Right lobe of liver (tissue), 6 donors: ENCODE measurements at regions not wholly inside any gene's neighbourhood (a gene's known extent, or its start where the extent isn't known, plus 50 kb on each side); places are given as distances from the start of the nearest gene placed in this dataset.

Experiments
- ATAC-seq, 4 donors: fragments of 200-7000 bp; cut with Tn5 transposase; one replicate each; pipeline ENCODE4 v1.9.1; 2020; ENCODE audit warnings: mild to moderate bottlenecking in 4 of 4, moderate library complexity in 4 of 4
- DNase-seq, 3 donors: peaks; one replicate each; pipeline ENCODE4 v3.0.0-alpha.2; 2020
- H3K27ac ChIP-seq, 3 donors: fragments of 200-600 bp; one replicate each; pipeline ENCODE4 v1.8.0; 2022
- H3K27me3 ChIP-seq, 2 donors: fragments of 200-600 bp; one replicate each; pipeline ENCODE4 v1.8.0; 2022
- H3K36me3 ChIP-seq, 4 donors: fragments of 200-600 bp; sonication (generic) in 1 of 4; one replicate each; pipeline versions ENCODE4 v1.5.1 to v1.8.0; 2017 to 2022; ENCODE audit warnings: control low read depth in 1 of 4
- H3K4me1 ChIP-seq, 4 donors: fragments of 200-600 bp; sonication (generic) in 1 of 4; one replicate each; pipeline versions ENCODE4 v1.5.1 to v1.8.0; 2017 to 2022; ENCODE audit warnings: control low read depth in 1 of 4
- H3K4me3 ChIP-seq, 3 donors: fragments of 200-600 bp; one replicate each; pipeline ENCODE4 v1.8.0; 2022
- H3K9me3 ChIP-seq, 4 donors: fragments of 200-600 bp; sonication (generic) in 1 of 4; one replicate each; pipeline versions ENCODE4 v1.5.1 to v1.8.0; 2017 to 2022; ENCODE audit warnings: control low read depth in 1 of 4
- POLR2A ChIP-seq: fragments of 450-650 bp; IDR thresholded peaks from one replicate; pipeline ENCODE4 v1.6.1; 2017; ENCODE audit warnings: antibody characterized with exemption, mild to moderate bottlenecking
- WGBS: methylation state at CpG from one replicate; pipeline ENCODE4 v1.1.6; 2018; ENCODE audit warnings: low coverage, low lambda C conversion rate; ENCODE audit not compliant: insufficient coverage; ENCODE audit errors: missing lambda C conversion rate; 5-methylcytosine and 5-hydroxymethylcytosine counted together
- intact Hi-C, 2 donors: fragments of 100-400 bp; cut with DNase I; formaldehyde crosslinking; loops; one replicate each; pipeline versions ENCODE4 v1.11.2 to v1.14.1; 2022
- TF ChIP-seq, protein P1 (sequence below), 4 donors: fragments of 200-600 bp in 3 of 4; fragments of 450-650 bp in 1 of 4; IDR thresholded peaks; one replicate each; pipeline versions ENCODE4 v1.5.1 to v1.8.0; 2016 to 2022; ENCODE audit warnings: antibody characterized with exemption in 4 of 4, mild to moderate bottlenecking in 2 of 4
- donor health status: DM: no; HTN: yes; CAD: no.
- donor health status: DM: no; HTN: no; CAD: no.
- donor health status: DM: no; HTN: no; CAD: no.
- donor health status: DM: no; HTN: yes; CAD: no.
- donor health status: DM: no; HTN: yes; CAD: no.

DNA sequence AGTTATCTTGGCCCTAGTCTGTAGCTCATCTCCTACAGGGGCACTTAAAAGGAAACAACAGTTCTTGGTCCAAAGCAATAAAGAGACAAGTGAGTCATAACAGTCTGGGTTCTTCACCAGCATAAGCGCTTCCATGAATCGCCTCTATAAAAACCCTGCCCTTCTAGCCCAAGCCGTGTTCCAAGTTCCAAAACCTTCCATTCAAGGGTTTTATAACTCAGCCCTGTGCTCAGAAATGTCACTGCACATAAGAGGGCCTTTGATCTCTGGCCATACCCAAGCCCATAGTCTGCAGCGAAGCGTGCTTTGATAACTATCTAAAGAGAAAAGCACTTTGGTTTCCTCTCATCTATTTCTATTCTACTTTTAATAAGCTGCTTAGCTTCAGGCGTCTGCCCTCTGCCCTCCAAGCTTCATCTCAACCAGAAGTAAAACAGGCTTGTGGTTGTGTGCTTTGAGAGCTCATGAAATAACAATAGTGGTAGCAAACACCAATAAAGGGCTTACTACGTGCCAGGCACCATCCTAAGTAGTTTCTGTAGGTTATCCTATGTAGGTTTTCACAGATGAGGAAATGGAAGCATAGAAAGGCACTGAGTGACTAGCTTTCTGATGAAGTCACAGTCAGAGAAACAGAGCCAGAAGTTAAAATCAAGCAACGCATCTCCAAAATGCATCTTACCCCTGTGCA lies 64.0 kb upstream of the AKAP13 start:
- Histone ChIP-seq H3K4me3 (no peak overlapping the region), H3K9me3 (no peaks in the 10 kb centered on the region), H3K4me1 (no peaks in the 10 kb centered on the region), H3K36me3 (no peaks in the 10 kb centered on the region), H3K27ac (no peak overlapping the region), H3K27me3 (no peaks in the 10 kb centered on the region)
- no peak for TF ChIP-seq POLR2A
- TF ChIP-seq, protein P1, sequence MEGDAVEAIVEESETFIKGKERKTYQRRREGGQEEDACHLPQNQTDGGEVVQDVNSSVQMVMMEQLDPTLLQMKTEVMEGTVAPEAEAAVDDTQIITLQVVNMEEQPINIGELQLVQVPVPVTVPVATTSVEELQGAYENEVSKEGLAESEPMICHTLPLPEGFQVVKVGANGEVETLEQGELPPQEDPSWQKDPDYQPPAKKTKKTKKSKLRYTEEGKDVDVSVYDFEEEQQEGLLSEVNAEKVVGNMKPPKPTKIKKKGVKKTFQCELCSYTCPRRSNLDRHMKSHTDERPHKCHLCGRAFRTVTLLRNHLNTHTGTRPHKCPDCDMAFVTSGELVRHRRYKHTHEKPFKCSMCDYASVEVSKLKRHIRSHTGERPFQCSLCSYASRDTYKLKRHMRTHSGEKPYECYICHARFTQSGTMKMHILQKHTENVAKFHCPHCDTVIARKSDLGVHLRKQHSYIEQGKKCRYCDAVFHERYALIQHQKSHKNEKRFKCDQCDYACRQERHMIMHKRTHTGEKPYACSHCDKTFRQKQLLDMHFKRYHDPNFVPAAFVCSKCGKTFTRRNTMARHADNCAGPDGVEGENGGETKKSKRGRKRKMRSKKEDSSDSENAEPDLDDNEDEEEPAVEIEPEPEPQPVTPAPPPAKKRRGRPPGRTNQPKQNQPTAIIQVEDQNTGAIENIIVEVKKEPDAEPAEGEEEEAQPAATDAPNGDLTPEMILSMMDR (IDR thresholded peaks at IDR 0.05), result no peak
- DNase-seq (no peak), ATAC-seq (no peak)
- WGBS, result 54% methylated on average over 7 of the region's 8 CpGs
- intact Hi-C loops, result no loop called here

DNA sequence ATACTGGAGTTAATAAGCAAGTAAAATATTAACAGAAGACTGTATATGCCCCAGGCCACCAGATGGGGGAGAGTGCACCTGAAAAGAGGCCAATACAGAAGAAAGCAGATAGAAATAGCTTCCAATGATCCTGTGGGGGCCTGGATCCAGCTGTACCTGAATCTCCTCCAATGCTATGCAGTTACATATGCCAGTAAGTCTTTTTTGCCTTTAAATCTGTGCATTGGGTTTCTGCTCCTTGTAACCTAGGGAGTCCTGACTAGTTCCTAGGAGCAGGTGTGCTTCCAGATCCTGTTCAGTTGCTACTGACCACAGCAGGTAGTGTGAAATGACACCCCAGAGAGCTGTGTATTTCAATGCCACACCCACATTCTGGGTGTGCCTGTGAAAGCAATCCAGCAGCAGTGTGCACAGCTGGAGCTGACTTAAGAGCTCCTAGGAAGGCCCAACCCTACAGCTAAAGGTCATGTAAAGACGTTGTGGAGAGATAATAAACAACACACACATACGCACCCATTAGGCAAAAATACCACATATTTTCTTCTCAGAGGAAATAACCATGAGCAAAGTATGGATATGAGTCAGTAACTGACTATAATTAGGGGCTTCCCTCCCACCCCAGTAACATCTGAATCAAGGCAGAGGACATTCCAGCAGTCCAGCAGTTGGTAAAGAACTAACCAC lies 62.2 kb upstream of the AKAP13 start:
- Histone ChIP-seq H3K9me3 (no peaks in the 10 kb centered on the region), H3K36me3 (no peaks in the 10 kb centered on the region), H3K27ac (no peak overlapping the region), H3K27me3 (no peaks in the 10 kb centered on the region), H3K4me1 (no peaks in the 10 kb centered on the region), H3K4me3 (no peak overlapping the region)
- intact Hi-C loops, result no loop called here
- DNase-seq (no peak), ATAC-seq (peak in 1 of 4 donors; percentile 30)
- no peak for TF ChIP-seq POLR2A
- TF ChIP-seq, protein P1 (IDR thresholded peaks at IDR 0.05), result peak in 1 of 4 donors; percentile 9
- 23% methylated on average over 2 of the region's 2 CpGs for WGBS

DNA sequence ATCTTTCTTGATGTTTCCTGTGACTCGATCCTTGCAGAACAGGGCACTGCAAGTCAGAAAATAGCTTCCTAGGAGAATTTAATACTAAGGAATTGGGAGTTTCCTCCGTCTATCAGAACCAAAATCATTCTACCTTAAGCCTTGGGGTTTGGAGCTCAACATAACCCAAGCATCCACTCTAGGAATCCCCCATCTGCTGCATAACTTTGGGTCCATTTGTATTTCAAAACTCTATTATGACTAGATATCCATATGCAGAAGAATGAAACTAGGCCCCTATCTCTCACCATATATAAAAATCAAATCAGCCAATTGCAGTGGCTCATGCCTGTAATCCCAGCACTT lies 61.7 kb upstream of the AKAP13 start:
- Histone ChIP-seq H3K4me1 (no peaks in the 10 kb centered on the region), H3K27me3 (no peaks in the 10 kb centered on the region), H3K4me3 (no peak overlapping the region), H3K9me3 (no peaks in the 10 kb centered on the region), H3K27ac (no peak overlapping the region), H3K36me3 (no peaks in the 10 kb centered on the region)
- intact Hi-C loops, result no loop called here
- TF ChIP-seq, protein P1 (IDR thresholded peaks at IDR 0.05), result no peak
- no peak for TF ChIP-seq POLR2A
- ATAC-seq (no peak), DNase-seq (no peak)
- 88% methylated on average over 1 of the region's 2 CpGs for WGBS

DNA sequence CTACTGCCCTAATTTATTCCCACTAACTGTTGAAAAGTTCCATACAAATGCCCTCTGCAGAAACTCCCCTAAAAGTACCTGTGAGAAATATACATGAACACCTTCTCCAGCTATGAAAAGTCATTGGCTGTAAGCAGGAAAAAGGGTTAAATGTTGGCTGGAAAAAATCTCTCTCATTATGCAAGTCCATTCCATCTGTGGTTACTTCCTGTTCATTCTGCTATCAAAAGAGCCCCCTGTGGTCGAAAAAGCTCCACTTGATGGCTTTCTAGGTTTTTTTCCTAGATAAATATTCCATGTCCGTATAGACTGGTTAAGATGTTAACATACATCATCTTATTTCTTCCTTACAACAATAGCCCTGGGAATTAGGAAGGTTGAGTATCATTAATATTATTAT lies 56.2 kb upstream of the AKAP13 start:
- ATAC-seq (no peak), DNase-seq (no peak)
- Histone ChIP-seq H3K36me3 (no peaks in the 10 kb centered on the region), H3K4me1 (no peaks in the 10 kb centered on the region), H3K27ac (no peak overlapping the region), H3K9me3 (no peaks in the 10 kb centered on the region), H3K4me3 (no peak overlapping the region), H3K27me3 (no peaks in the 10 kb centered on the region)
- intact Hi-C loops, result no loop called here
- WGBS, result 38% methylated on average over 2 of the region's 2 CpGs
- TF ChIP-seq, protein P1 (IDR thresholded peaks at IDR 0.05), result no peak
- TF ChIP-seq POLR2A, result no peak
